ENCODE measurements at regions not wholly inside any gene's neighbourhood (a gene's known extent, or its start where the extent isn't known, plus 50 kb on each side); places are given as distances from the start of the nearest gene placed in this dataset.

GRCh38 chr11:114982141-114982540 is 303.8 kb downstream of the NXPE2 start:
- intact Hi-C loops (cut with DNase I; ENCODE audit: low total_unique reads): no loop called here
- H3K27ac ChIP-seq: no peak overlapping the region
- TF ChIP-seq CTCF (IDR thresholded peaks at IDR 0.05): no peak
- no peaks in the 10 kb centered on the region for H3K9me3 ChIP-seq
- no peaks in the 10 kb centered on the region for H3K36me3 ChIP-seq
- H3K4me1 ChIP-seq: no peaks in the 10 kb centered on the region
- no peaks in the 10 kb centered on the region for H3K27me3 ChIP-seq
- no peak for DNase-seq
- H3K4me3 ChIP-seq: no peak overlapping the region

DNA sequence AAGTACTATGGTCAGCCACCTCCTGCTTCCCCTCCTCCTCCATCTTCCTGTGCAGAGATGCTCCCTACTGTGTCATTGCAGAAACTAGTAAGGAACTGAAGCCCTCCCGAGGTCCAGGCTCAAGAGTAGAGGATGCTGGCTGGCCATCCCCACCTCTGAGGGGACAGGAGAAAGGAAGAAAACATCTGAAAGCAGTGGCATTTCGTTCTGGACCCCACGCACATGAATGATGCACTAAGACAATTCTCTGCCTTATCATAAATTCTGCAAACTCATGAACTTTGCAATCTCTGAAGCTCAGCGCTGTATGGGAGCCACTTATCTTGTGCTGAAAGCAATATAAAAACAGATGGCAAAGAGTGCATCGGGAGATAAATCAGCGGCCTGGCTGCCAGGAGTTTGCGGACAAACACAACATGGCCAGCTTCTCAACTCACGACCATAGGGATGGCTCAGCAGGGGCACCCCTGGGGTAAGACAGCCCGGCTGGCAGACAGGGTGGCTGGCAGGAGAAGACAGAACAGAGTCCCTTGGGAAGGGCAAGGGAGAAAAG is 306.4 kb downstream of the NXPE2 start:
- no peaks in the 10 kb centered on the region for H3K4me1 ChIP-seq
- no peaks in the 10 kb centered on the region for H3K27me3 ChIP-seq
- H3K36me3 ChIP-seq: no peaks in the 10 kb centered on the region
- no peak overlapping the region for H3K27ac ChIP-seq
- no peak overlapping the region for H3K4me3 ChIP-seq
- intact Hi-C loops (cut with DNase I; ENCODE audit: low total_unique reads): no loop called here
- no peak for DNase-seq
- no peaks in the 10 kb centered on the region for H3K9me3 ChIP-seq
- TF ChIP-seq CTCF (IDR thresholded peaks at IDR 0.05): no peak

DNA sequence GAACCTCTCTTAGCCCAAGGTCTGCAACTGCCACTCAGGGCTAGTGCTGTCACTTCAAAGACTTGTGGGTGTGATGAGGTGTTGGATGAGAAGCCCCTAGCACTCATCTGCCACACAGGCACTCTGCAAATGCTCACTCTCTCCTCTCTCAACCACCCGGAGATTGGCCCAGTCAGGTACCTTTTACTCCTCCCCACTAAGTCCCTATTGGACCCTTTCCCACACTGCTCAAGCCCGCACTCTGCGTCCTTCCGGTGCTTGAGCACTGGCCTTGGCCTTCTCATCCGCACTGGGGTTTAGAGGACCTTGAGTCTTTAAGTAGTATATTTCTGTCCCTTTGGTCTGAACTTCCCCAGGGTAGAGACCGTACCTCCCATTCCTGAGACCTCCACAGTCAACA is 308.0 kb downstream of the NXPE2 start:
- TF ChIP-seq CTCF (IDR thresholded peaks at IDR 0.05): no peak
- H3K4me1 ChIP-seq: no peaks in the 10 kb centered on the region
- intact Hi-C loops (cut with DNase I; ENCODE audit: low total_unique reads): no loop called here
- no peaks in the 10 kb centered on the region for H3K27me3 ChIP-seq
- H3K9me3 ChIP-seq: no peaks in the 10 kb centered on the region
- no peak for DNase-seq
- no peaks in the 10 kb centered on the region for H3K36me3 ChIP-seq
- no peak overlapping the region for H3K27ac ChIP-seq
- no peak overlapping the region for H3K4me3 ChIP-seq

- intact Hi-C loops (cut with DNase I; ENCODE audit: low total_unique reads): no loop called here
- Histone ChIP-seq H3K36me3 (no peaks in the 10 kb centered on the region), H3K27ac (no peak overlapping the region), H3K9me3 (no peaks in the 10 kb centered on the region), H3K4me1 (no peaks in the 10 kb centered on the region), H3K27me3 (no peaks in the 10 kb centered on the region), H3K4me3 (no peak overlapping the region)
- no peak for DNase-seq
- TF ChIP-seq CTCF (IDR thresholded peaks at IDR 0.05): no peak
These were observed 308.9 kb downstream of the NXPE2 start for GRCh38 chr11:114987186-114987760.

- no peak for TF ChIP-seq CTCF (IDR thresholded peaks at IDR 0.05)
- no peaks in the 10 kb centered on the region for H3K9me3 ChIP-seq
- DNase-seq: no peak
- intact Hi-C loops (cut with DNase I; ENCODE audit: low total_unique reads): no loop called here
- H3K4me3 ChIP-seq: no peak overlapping the region
- H3K27ac ChIP-seq: no peak overlapping the region
- no peaks in the 10 kb centered on the region for H3K36me3 ChIP-seq
- H3K27me3 ChIP-seq: no peaks in the 10 kb centered on the region
- H3K4me1 ChIP-seq: no peaks in the 10 kb centered on the region
These were observed 310.3 kb downstream of the NXPE2 start for GRCh38 chr11:114988644-114989043.

DNA sequence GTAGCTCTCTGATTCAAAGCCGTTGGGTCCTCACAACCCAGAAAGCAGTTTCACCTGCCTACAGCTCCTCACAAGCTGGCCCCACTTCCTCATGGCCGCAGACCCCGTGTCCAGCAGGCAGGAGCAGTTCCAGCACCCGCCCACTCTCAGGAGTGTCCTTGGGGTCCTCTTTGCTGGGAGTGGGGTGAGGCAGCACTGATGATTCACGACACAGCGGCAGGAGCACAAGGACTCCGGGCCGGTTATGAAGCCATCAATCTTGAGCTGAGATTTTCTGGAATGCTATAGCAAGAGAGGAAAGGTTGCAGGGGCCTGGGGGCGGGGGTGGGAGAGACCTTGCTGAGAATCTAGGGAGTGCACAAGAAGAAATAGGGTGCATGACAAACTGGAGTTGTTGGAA is 311.2 kb downstream of the NXPE2 start:
- no peak for DNase-seq
- intact Hi-C loops (cut with DNase I; ENCODE audit: low total_unique reads): no loop called here
- Histone ChIP-seq H3K27me3 (no peaks in the 10 kb centered on the region), H3K9me3 (no peaks in the 10 kb centered on the region), H3K36me3 (no peaks in the 10 kb centered on the region), H3K4me3 (no peak overlapping the region), H3K27ac (no peak overlapping the region), H3K4me1 (no peaks in the 10 kb centered on the region)
- TF ChIP-seq CTCF (IDR thresholded peaks at IDR 0.05): no peak

Data from tibial artery (tissue), 4 donors.